ENCODE measurements at regions not wholly inside any gene's neighbourhood (a gene's known extent, or its start where the extent isn't known, plus 50 kb on each side); places are given as distances from the start of the nearest gene placed in this dataset.
A peak's percentile ranks its signal among the peaks of the same experiment; 100 is the strongest.
"Not testable (repeated sequence)": the region's sequence is repeated elsewhere in the genome, so short reads cannot be mapped to it uniquely, and the experiment has no call there.

DNA sequence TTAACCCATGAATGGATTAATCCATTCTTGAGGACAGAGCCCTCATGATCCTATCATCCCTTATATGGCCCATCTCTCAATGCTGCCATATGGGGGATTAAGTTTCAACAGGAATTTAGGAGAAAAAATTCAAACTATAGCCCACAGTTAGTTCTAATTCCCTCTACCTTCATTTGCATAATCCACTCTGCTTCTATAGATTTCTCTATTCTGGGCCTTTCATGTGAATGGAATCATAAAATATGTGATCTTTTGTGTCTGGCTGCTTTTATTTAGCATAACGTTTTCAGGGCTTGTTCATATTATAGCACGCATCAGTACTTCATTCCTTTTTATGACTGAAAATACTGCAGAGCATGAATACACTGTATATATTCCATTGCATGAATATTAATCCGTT lies 55.4 kb downstream of the CTSL start:
- DNase-seq (ENCODE audit: low spot score): no peak

DNA sequence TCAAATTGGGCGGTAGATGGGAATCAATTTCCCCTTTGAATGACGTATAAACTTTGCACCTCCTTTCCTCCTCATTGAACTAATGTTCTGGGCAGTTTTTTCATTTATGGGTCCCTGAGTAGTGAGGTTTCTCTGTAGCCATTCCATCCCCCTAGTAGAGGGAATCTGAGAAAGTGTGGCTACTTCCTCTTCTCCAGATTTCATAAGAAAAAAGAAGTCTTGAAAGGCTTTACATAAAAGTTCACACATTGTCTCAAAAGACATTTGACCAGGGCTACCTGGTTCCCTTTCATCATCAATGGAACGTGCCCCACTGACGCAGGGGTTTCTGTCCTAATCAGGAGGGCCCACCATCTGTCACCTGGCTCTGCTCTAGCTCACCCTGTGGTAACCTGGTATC lies 57.3 kb downstream of the CTSL start:
- no peak for DNase-seq (ENCODE audit: low spot score)

DNA sequence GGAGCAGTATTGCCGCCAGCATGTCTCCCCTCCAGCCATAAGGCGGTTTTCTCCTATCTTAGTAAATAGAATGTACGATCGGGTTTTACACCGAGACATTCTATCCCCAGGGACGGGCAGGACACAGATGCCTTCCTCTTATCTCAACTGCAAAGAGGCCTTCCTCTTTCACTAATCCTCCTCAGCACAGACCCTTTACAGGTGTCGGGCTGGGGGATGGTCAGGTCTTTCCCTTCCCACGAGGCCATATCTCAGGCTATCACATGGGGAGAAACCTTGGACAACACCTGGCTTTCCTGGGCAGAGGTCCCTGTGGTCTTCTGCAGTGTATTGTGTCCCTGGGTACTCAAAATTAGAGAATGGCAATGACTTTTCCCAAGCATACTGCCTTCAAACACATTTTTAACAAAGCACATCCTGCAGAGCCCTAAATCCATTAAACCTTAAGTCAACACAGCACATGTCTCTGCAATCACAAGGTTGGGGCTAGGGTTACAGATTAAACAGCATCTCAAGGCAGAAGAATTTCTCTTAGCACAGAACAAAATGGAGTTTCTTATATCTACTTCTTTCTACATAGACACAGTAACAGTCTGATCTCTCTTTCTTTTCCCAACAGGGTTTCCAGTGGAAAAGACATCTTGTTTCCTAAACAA lies 59.5 kb downstream of the CTSL start:
- DNase-seq (ENCODE audit: low spot score): not testable (repeated sequence)

DNA sequence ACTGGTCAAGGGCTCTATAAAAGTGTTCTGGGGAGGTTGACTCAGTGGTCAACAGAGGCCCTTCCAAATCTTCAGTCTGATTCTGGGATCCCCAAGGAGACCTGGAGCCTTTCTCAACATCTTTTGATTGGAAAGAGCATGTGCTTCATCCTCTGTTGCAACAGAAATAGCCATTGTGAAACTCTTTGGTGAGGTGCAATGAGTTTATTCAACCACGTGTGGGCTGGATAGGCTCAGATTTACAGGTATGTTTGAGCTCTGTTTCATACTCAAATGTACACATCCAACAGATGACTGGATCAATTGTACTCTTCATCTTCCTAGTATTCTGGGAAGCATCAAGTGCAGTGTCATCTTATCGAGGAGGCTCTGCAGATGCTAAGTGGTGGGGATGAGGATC lies 60.5 kb downstream of the CTSL start:
- no peak for DNase-seq (ENCODE audit: low spot score)

DNA sequence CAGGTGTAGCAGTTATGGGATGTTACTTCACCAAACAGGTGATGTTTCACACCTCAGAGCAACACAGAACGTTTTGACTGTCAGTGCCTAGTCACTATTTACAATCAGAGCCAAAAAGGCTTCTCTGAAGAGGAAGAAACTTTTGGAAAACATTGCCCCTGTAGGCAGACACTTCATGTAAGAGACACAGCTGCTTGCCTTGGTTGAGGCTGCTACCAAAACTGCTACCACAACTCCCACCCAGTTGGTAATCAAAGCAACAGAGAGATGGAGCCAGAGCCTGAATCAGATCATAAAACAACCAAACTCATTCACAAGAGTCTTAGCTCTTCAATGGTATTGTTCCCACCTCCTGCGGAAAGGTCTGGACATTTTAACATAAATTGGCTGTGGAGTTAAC lies 61.0 kb downstream of the CTSL start:
- no peak for DNase-seq (ENCODE audit: low spot score)

DNA sequence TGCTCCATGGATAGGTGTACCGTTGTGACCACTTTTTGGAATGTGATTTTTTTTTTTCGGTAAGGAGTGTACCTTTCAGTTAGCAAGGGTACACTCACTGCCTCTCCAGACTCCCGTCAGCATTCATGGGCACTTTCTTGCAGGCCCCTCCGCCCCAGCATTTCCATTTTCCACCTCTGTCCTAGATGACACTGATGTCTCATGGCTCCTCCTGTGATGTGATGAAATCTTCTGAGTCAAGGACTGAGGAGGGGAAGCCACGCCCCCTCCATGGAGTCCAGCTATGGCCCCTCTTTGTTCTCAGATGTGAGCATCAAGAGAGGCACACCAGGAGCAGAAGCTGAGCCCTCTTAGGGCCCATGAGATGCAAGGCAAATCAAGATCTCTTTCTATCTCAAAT lies 61.8 kb downstream of the CTSL start:
- DNase-seq (ENCODE audit: low spot score): no peak

DNA sequence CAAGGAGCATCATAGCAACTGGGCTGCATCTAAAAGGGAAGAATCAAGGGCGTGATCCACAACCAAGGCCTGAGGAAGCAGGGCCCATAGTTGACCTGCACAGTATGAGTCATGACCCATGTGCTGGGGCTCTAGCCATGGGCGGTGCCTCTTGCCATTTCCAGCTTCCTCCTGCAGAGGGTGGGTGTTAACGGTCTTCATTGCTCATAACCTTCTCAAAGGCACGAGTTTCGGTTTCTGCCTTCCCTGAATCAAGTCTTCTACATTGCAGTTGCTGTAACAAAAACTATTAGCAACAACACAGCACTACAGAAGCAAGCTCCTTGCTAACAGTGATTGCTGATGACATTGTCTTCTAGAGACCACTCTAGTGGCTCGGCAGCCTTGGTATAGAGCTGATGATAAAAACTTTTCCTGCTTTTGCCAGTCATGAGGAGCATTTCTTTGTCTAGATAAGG lies 66.9 kb downstream of the CTSL start:
- DNase-seq (ENCODE audit: low spot score): peak; percentile 56

DNA sequence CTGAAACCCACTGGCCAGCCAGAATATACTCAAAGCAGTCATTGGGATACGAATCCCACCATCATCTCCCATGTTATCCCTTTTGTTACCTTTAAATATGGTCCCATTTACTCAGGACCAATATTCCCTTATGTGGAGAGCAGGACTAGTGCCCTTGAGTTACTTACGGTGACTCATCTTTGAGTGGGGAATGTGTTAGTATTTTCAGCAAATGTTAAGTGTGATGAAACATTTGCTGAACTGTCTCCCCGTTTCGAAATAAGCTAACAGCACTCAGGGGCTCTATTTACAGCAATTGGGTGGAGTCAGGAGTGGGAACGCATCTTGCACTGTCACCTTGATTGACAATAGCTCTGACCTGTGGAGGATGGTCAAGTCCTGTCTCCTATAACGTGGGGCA lies 67.4 kb downstream of the CTSL start:
- DNase-seq (ENCODE audit: low spot score): peak; percentile 38

DNA sequence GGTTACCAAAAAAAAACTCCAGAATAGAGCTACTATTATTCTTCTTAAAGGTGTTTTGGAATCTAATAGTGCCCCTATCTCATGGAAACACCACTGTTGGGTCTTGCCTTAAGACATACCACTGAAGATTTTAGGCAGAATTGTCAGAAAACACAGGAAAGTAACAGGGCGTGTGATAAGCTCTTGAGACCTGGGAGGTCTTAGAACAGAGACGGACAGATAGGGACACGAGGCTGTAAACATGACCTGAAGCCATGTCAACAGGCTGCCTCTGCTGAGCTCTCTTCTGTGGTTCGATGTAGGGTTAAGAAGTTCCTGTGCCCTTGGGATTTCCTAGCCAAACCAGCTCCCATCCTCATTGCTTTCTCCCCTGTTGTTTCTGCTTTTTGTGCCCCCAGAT lies 69.3 kb downstream of the CTSL start:
- DNase-seq (ENCODE audit: low spot score): no peak

DNA sequence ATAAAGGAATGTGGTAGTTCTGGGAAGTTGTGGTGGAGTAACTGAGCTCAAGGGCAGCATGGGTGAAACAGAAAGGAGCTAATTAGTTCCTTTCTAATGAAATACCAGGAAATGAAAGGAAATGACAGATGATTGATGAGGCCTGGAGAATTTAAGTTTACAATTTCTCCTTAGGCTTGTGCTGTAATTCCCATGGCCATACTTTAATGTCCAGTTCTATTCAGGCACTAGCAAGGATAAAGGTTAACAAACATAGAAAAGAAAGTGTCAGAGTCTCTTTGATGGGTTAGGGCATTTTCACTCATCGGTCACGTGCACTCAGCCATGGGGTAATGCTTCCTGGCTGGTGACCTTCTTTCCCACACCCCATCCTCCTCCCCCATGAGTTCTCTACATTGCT lies 70.3 kb downstream of the CTSL start:
- no peak for DNase-seq (ENCODE audit: low spot score)

DNA sequence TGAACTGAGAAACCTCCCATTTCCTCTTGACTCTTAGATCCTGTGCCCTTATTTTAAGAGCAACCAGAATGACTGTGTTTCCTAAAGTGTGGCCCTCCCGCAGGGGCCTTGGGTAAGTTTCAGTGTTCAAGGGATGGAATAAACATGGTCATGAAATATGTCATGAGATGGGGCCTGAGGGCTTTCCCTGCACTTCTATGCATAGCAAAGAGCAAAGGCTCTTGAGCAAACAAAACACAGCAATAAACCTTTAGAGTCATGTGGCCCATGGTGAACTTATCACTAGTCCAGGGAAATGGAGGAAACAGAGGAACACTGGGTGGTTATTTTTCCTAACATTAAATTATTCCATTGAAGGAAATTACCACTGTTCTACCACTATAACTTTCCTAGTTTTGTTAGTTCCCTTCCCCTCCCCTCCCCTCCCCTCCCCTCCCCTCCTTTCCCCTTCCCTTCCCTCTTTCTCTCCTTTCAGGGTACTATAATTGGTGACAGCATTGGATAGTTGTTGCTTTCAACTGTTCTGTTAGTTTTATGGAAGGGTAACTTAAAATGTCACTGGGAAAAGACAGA lies 72.4 kb downstream of the CTSL start:
- DNase-seq (ENCODE audit: low spot score): no peak

DNA sequence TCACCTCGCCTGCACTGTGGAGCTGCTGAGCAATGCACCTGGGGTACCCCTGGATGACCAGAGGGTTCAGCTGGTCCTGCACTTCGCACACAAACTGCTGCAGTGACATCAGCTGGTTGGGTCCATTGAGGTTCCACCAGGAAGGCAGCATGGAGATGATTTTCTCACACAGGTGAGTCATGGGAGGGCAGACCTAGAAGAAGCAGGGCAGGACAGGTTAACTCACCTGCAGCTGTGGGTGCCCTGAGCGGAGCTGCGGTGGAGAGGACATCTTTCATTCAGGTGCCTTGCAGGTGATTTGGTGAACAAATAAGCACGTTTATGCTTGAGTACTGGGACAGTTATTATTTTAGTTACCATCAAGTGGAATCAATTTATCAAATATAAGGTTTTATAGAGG lies 73.6 kb downstream of the CTSL start:
- no peak for DNase-seq (ENCODE audit: low spot score)

DNA sequence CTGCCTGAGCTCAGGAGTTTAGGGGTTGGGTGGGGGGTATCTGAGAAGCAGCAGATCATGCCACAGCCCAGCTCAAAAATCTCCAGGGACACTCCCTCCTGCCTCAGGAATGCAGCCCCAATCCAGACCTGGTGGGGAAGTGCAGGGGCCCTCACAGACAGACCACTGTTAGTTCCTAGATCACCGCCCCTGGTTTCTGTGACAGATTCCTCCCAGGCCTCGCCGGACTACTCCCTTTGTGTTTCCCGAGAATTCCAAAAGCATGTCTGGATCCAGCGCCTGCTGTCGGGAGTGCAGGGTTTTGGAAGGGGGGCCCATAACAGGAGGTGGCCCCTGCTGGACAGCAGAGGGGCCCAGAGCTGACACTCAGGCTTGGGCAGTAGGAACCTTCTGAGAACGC lies 74.5 kb downstream of the CTSL start:
- DNase-seq (ENCODE audit: low spot score): peak; percentile 20

DNA sequence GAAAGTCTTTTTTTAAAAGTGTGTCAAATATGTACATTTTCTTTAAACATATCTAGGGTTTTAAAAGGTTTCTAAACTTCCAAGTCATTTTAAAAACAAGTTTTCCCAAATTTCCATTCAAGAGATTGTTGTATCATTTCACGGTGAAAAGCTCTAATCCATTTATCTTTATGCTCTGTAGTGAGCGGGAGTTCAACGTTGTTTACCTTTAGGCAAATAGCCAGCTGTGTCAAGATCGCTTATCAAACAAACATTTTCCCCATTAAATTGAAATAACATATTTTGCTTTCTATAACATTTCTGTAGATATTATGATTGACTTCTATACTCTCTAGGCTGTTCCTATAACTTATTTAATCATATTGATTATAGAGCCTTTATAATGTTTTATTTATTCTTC lies 75.1 kb downstream of the CTSL start:
- no peak for DNase-seq (ENCODE audit: low spot score)

DNA sequence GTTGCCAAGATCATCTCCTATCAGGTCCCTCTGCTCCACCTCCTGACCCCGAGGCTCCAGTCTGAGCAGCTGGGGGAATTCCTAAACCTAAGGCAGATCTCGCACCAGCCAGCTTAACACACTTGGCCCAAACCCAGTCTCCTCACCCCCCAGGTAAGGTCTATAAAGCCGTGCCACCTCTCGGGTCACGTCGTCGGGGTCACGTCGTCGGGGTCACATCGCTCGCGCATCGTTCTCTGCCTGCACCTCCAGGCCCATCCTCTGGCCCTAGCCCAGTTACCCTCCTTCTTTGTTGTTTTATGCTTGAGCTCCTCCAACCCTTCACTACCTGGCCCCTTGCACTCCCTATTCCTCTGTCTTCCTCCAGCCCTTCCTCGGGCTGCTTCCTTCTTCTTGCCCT lies 77.2 kb downstream of the CTSL start:
- DNase-seq (ENCODE audit: low spot score): no peak

DNA sequence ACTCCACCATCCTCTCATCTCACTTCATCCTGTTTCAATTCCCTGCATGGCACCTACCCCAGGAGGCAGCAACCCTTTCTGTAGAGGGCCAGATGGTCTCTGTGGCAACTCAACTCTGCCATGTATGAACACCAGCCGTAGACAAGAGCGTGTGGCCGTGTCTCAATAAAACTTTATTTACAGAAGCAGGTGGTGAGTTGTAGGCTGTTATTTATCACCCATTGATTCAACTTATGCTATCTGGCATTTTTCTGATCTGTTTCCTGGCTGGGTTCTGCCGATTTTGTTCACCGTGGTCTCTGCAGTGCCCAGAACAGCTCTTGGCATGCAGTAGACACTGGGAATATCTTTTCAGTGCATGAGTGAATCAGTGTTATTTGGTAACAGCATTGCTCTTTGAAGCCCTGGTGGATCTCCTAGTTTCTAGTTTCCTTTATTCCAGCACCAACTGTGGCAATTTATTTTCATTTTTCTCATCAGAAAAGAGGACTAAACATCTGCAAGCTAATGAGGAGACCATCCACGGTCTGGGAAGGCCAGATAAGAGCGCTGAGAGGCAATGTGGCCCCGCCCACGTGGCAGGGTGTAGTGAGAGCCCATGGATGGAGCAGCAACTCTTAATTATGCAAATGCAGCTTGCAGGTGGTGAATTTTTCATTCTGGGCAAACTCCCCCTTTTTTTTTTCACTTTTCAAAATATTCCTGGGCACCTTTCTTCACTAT lies 77.9 kb downstream of the CTSL start:
- no peak for DNase-seq (ENCODE audit: low spot score)

DNA sequence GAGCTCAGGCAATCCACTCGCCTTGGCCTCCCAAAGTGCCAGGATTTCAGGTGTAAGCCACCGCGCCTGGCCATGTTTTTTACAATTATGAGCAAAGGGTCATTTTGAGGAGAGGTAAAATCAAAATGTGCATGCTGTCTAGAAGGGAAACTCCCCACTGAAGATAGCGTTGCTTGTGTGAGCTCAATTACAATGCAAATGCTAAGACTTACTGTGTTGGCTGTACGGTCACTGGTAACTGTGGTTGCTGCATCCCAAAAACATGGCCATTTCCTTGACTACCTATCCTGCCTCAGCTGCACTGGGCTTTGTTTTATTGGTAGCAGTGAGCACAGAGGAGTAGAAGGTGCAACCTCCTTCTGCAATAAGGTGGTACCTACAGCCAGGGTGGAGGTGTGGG lies 77.4 kb upstream of the SPATA31E1 start:
- DNase-seq (ENCODE audit: low spot score): no peak

DNA sequence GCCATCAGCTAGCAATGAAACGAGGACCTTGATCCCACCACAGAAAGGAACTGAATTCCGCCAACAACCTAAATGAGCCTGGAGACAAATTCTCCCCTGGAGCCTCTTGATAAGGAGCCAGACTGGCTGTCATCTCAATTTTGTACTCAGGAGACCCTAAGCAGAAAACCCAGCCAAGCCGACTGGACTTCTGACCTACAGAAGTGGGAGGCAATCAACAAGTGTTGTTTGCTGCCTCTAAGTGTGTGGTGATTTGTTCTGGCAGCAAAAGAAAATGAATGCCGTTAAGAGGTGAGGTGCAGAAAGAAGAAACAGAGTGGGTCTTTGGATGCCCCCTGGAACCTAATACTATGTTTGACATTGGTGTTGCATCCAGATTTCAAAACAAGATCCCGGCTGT lies 72.7 kb upstream of the SPATA31E1 start:
- no peak for DNase-seq (ENCODE audit: low spot score)

DNA sequence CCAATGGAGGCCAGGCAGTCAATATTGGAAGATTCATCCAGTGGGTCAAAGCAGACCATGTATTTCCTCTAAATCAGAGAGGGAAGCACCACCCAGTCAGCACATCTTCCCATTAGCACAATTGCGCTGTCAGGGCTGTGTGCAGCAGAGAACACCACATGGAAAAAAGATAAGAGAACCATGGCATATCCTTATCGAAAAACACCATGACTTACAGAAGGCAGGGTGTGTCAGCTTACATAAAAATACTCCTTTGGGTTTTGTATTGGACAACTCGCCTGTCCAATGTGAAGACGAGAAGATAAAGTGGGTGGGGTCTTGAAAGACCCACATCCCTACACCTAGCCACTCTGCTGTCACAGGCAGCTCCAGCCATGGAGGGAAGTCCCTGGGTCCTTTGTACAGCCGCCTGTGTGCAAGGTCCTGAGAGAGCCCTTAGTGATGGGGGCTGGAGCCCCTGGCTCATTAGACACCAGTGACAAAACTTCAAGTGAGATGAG lies 71.9 kb upstream of the SPATA31E1 start:
- DNase-seq (ENCODE audit: low spot score): no peak

DNA sequence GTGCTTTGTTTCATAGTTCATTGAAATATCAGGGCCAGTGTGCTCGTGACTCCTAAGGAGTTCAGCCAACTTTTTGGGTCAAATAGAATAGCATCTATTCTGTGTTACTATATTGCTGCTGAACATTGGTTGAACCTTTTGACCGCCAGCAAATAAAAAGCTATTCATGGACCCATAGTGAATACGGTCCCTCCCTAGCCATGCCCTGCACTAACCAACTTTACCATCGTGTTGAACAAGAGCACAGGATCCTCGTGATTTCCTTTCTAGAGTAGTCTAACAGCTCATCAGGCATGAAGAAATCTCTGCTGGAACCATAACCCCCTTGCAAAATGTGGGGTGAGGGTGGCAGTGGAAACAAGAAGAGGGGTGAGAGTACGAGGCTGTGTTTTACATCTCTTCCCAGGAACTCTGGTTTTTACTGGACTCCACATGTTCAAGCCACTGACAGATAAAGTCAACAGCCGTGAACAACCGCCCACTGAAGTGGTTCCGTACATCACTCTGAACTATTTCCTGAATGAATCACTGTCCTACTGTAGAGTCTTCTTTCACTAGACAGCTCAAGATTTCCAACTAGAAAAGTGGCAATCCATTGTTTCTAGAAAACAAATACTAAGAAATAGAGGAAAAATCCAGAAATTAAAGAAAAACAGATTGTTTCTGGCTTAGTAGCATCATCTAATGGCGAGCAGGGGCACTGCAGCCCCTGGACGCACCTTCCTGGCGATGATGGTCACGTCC lies 70.1 kb upstream of the SPATA31E1 start:
- DNase-seq (ENCODE audit: low spot score): peak; percentile 30

DNA sequence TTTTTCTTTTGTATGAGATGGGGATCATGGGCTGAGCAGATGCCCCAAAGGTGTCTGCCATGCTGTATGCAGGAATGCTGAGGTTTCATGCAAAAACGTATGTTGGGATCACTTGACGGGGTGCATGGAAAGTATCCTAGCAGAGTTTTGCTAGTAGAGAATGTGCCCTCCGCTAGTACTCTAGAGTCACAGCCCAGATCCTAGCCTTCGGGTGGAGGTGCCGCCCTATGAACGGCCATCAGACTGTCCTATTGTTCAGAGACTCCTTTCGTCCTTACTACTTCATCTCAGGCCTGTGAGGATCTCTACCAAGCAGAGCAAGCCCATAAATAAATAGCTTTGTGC lies 69.6 kb upstream of the SPATA31E1 start:
- no peak for DNase-seq (ENCODE audit: low spot score)

DNA sequence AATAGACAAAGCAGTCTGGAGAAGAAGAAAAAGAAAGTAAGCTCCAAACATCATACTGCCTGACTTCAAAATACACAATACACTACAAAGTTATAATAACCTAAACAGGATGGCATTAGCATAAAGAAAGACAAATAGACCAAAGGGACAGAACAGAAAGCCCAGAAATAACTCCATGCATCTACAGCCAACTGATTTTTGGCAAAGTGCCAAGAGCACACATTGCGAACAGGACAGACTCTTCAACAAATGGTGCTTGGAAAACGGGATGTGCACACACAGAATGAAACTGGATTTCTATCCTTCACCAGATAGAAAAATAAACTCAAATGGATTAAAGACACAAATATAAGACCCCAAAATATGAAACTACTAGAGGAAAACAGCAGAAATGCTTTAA lies 66.6 kb upstream of the SPATA31E1 start:
- no peak for DNase-seq (ENCODE audit: low spot score)

DNA sequence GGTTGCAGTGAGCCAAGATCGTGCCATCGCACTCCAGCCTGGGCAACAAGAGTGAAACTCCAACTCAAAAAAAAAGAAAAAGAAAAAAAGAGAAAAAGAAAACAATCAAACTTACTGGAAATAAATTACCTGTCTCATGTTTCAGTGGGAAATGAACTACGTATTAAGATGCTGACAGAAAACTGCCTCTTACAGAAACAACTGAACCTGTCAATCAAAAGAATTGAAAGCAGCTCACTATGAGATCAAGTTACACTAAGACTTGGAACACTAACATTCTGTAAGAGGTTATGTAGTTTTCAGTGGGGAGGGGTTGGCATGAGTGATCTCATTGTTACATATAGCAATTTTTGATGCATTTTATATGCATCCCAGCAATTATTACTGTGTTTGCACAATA lies 64.4 kb upstream of the SPATA31E1 start:
- DNase-seq (ENCODE audit: low spot score): no peak
